Adrenal gland (tissue), 9 donors: ENCODE measurements at regions not wholly inside any gene's neighbourhood (a gene's known extent, or its start where the extent isn't known, plus 50 kb on each side); places are given as distances from the start of the nearest gene placed in this dataset.

Experiments used
- DNase-seq, 7 donors: peaks; one replicate each; pipeline ENCODE4 v3.0.0-alpha.2; 2019 to 2020
- H3K27ac ChIP-seq, 5 donors: fragments of 200-600 bp; sonication (generic) in 4 of 5; 1 replicate in 3 of 5; 2 replicates in 2 of 5; pipeline versions ENCODE4 v1.5.1 to v1.8.0; 2016 to 2020; ENCODE audit warnings: mild to moderate bottlenecking in 1 of 5
- H3K27me3 ChIP-seq: fragments of 200-600 bp; 2 replicates; pipeline ENCODE4 v1.8.0; 2021
- H3K36me3 ChIP-seq, 2 donors: fragments of 200-600 bp; replicated peaks in 1 of 2; 1 replicate in 1 of 2; 2 replicates in 1 of 2; pipeline versions ENCODE4 v1.5.1 to v1.8.0; 2018 to 2022
- H3K4me1 ChIP-seq, 2 donors: fragments of 200-600 bp; replicated peaks in 1 of 2; 1 replicate in 1 of 2; 2 replicates in 1 of 2; pipeline versions ENCODE4 v1.5.1 to v1.8.0; 2018 to 2021
- H3K4me3 ChIP-seq, 4 donors: fragments of 200-600 bp; sonication (generic) in 3 of 4; one replicate each; pipeline ENCODE4 v1.5.1; 2016 to 2018
- H3K9me3 ChIP-seq, 3 donors: fragments of 200-600 bp; sonication (generic) in 1 of 3; replicated peaks in 1 of 3; 1 replicate in 2 of 3; 2 replicates in 1 of 3; pipeline versions ENCODE4 v1.5.1 to v1.8.0; 2016 to 2021
- POLR2A ChIP-seq, 2 donors: fragments of 450-650 bp; IDR thresholded peaks; one replicate each; pipeline ENCODE4 v1.6.1; 2017; ENCODE audit warnings: antibody characterized with exemption in 2 of 2, mild to moderate bottlenecking in 2 of 2, moderate library complexity in 1 of 2
- WGBS, 4 donors: extraction: QIAGEN DNeasy Blood & Tissue Kit in 2 of 4; methylation state at CpG; one replicate each; pipeline versions ENCODE4 v1.1.5 to v1.1.7; 2013 to 2017; 5-methylcytosine and 5-hydroxymethylcytosine counted together
- intact Hi-C, 2 donors: fragments of 100-400 bp; cut with DNase I; formaldehyde crosslinking; loops; one replicate each; pipeline versions ENCODE4 v1.14.1 to v1.15.0; 2022 to 2023
- TF ChIP-seq, protein P1 (sequence below), 6 experiments: fragments of 450-650 bp in 4 of 6; fragments of 200-600 bp in 2 of 6; sonication (generic) in 1 of 6; IDR thresholded peaks; 1 replicate in 5 of 6; 2 replicates in 1 of 6; pipeline versions ENCODE4 v1.5.1 to v1.8.0; 2016 to 2021; ENCODE audit warnings: antibody characterized with exemption in 6 of 6, mild to moderate bottlenecking in 2 of 6, moderate library complexity in 1 of 6
- donor health status: healthy with polysubstance abuse.
- donor health status: Bipolar disorder and iron deficiency.
- donor health status: DM: yes; HTN: yes; CAD: no.
- donor health status: DM: no; HTN: no; CAD: no.
- donor health status: DM: no; HTN: no; CAD: no.

DNA sequence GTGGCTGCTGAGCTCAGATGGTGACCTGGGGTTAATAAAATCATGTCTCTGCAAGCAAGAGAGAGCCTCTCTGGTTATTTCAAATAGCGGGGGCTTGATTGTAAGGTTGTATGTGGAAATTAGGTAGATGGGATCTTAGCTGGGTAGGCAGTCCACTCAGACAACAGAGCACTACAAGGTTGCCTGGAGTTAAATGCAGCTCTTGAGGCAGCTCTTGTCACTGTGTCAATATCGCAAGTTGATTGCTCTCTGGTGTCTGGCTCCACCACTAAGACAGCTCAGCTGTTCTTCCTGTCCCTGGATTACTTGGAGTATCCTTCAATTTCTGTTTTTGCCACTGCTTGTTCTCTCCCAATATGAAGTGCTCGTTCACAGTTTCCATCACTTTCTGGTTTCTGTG is 93.8 kb downstream of the C21orf91 start:
- Histone ChIP-seq H3K4me1 (no peaks in the 10 kb centered on the region), H3K4me3 (no peak overlapping the region), H3K9me3 (no peaks in the 10 kb centered on the region), H3K27me3 (no peaks in the 10 kb centered on the region), H3K27ac (no peak overlapping the region), H3K36me3 (no peaks in the 10 kb centered on the region)
- 70 to 93% (median 79%) methylated on average over 3 of the region's 3 CpGs for WGBS, 4 donors
- TF ChIP-seq POLR2A (IDR thresholded peaks at IDR 0.05) = no peak
- TF ChIP-seq, protein P1, sequence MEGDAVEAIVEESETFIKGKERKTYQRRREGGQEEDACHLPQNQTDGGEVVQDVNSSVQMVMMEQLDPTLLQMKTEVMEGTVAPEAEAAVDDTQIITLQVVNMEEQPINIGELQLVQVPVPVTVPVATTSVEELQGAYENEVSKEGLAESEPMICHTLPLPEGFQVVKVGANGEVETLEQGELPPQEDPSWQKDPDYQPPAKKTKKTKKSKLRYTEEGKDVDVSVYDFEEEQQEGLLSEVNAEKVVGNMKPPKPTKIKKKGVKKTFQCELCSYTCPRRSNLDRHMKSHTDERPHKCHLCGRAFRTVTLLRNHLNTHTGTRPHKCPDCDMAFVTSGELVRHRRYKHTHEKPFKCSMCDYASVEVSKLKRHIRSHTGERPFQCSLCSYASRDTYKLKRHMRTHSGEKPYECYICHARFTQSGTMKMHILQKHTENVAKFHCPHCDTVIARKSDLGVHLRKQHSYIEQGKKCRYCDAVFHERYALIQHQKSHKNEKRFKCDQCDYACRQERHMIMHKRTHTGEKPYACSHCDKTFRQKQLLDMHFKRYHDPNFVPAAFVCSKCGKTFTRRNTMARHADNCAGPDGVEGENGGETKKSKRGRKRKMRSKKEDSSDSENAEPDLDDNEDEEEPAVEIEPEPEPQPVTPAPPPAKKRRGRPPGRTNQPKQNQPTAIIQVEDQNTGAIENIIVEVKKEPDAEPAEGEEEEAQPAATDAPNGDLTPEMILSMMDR (IDR thresholded peaks at IDR 0.05) = no peak
- no peak for DNase-seq
- intact Hi-C loops = no loop called here

DNA sequence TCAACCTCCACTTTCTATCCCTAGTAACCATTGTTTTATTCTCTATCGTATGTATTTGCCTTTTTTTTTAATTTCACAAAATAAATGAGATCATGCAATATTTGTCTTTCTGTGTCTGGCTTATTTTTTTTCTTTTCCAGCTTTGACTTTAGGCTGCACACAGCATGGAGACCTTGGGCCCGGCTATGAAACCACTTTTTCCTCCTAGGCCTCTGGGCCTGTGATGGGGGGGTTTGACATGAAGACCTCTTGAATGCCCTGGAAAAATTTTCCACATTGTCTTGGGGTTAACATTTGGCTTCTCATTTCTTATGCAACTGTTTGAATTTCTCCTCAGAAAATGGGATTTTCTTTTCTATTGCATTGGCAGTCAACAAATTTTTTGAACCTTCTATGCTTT is 100.2 kb upstream of the BTG3 start:
- Histone ChIP-seq H3K36me3 (no peaks in the 10 kb centered on the region), H3K9me3 (no peaks in the 10 kb centered on the region), H3K27me3 (no peaks in the 10 kb centered on the region), H3K4me1 (no peaks in the 10 kb centered on the region), H3K4me3 (no peak overlapping the region), H3K27ac (no peak overlapping the region)
- no peak for DNase-seq
- intact Hi-C loops = no loop called here
- TF ChIP-seq POLR2A (IDR thresholded peaks at IDR 0.05) = no peak
- TF ChIP-seq, protein P1 (IDR thresholded peaks at IDR 0.05) = no peak
- 81 to 90% (median 87%) methylated on average over 2 of the region's 2 CpGs for WGBS, 4 donors

DNA sequence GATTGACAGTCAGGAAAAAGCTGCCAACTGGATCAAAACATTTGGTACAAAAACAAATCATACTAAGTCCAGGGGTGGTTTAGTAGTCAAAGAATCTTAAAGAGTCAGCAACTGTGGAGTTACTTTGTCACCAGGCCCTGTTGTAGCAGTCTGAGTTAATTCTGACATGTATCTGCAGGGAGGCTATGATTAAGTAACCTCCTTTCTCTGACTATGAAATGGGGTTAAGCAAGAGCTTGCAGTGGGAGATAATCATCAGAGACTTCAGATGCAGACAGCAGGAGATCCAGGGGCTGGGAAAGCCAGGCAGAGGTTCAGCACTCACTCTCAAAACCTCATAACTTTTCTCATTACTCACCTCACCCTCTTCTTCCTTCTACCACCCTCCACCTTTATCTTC is 99.2 kb upstream of the BTG3 start:
- no peaks in the 10 kb centered on the region for H3K9me3 ChIP-seq
- H3K27me3 ChIP-seq = no peaks in the 10 kb centered on the region
- intact Hi-C loops = no loop called here
- TF ChIP-seq, protein P1 (IDR thresholded peaks at IDR 0.05) = no peak
- no peak for TF ChIP-seq POLR2A (IDR thresholded peaks at IDR 0.05)
- no peak for DNase-seq
- no peak overlapping the region for H3K4me3 ChIP-seq
- H3K27ac ChIP-seq = no peak overlapping the region
- no peaks in the 10 kb centered on the region for H3K4me1 ChIP-seq
- H3K36me3 ChIP-seq = no peaks in the 10 kb centered on the region

DNA sequence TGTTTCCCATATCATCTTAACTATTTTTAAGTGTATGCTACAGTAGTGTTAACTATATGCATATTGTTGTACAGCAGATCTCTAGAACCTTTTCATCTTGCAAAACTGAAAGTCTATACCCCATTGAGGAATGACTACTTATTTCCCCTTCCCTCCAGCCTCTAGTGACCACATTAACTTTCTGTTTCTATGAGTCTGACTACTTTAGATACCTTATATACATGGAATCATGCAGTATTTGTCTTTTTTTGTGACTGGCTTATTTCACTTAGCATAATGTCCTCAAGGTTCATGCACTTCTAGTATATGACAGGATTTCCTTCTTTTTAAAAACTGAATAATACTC is 96.5 kb upstream of the BTG3 start:
- no peak for DNase-seq
- Histone ChIP-seq H3K4me3 (no peak overlapping the region), H3K36me3 (no peaks in the 10 kb centered on the region), H3K27me3 (no peaks in the 10 kb centered on the region), H3K4me1 (no peaks in the 10 kb centered on the region), H3K27ac (no peak overlapping the region), H3K9me3 (no peaks in the 10 kb centered on the region)
- TF ChIP-seq, protein P1 (IDR thresholded peaks at IDR 0.05) = no peak
- TF ChIP-seq POLR2A (IDR thresholded peaks at IDR 0.05) = no peak
- intact Hi-C loops = no loop called here
